ENCODE measurements at regions not wholly inside any gene's neighbourhood (a gene's known extent, or its start where the extent isn't known, plus 50 kb on each side); places are given as distances from the start of the nearest gene placed in this dataset.

GRCh38 chr2:43021791-43022509 lies 204.5 kb downstream of the ZFP36L2 start:
- Histone ChIP-seq H3K4me1 (ENCODE audit: low read depth) (peaks cover 4% of the 10 kb centered on the region), H3K36me3 (ENCODE audit: low read depth) (no peaks in the 10 kb centered on the region), H3K9me3 (no peaks in the 10 kb centered on the region), H3K4me3 (no peak overlapping the region)
- ATAC-seq (peak; percentile 67), DNase-seq (peak in 2 of 3 donors; percentile 52 to 60)
- intact Hi-C loops (cut with DNase I, micrococcal nuclease): loop anchor here in 1 of 2 donors (5.0 kb wide), 1 partner anchor 205 kb away; the partner anchor contains the start of gene ZFP36L2
- TF ChIP-seq CTCF (IDR thresholded peaks at IDR 0.05): no peak

DNA sequence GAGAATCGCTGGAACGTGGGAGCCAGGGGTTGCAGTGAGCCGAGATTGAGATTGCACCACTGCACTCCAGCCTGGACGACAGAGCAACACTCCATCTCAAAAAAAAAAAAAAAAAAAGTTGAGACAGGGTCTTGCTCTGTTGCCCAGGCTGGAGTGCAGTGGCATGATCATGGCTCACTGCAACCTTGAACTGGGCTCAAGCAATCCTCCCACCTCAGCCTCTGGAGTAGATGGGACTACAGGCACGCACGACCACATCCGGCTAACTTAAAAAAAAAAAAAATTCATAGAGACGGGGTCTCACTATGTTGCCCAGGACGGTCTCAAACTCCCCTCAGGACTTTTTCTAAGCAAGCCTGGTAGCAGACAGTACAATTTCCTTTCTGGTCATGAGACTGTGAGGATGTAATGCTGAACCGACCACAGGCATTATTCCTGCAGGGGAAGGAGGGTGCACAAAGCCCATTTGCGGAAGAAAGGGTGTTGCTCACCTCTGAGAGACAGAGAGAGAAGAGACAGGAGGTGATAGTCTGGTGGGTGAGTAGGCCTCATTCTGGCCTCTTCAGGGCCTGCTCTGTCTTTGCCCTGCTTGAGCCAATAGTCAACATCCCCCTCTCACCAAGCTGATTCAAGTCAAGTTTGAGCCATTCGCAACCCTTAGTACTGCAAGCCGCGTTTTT lies 205.3 kb downstream of the ZFP36L2 start:
- no peak for TF ChIP-seq CTCF (IDR thresholded peaks at IDR 0.05)
- ATAC-seq: no peak
- intact Hi-C loops (cut with DNase I, micrococcal nuclease): loop anchor here in 1 of 2 donors (5.0 kb wide), 1 partner anchor 206 kb away; the partner anchor contains the start of gene ZFP36L2
- Histone ChIP-seq H3K4me1 (ENCODE audit: low read depth) (no peaks in the 10 kb centered on the region), H3K9me3 (no peaks in the 10 kb centered on the region), H3K4me3 (no peak overlapping the region), H3K36me3 (ENCODE audit: low read depth) (no peaks in the 10 kb centered on the region)
- peak in 1 of 3 donors; percentile 11 for DNase-seq

- H3K36me3 ChIP-seq (ENCODE audit: low read depth): no peaks in the 10 kb centered on the region
- H3K9me3 ChIP-seq: no peaks in the 10 kb centered on the region
- H3K4me1 ChIP-seq (ENCODE audit: low read depth): no peaks in the 10 kb centered on the region
- intact Hi-C loops (cut with DNase I, micrococcal nuclease): loop anchor here in 1 of 2 donors (5.0 kb wide), 1 partner anchor 207 kb away; the partner anchor contains the start of gene ZFP36L2
- ATAC-seq: no peak
- DNase-seq: no peak
- no peak overlapping the region for H3K4me3 ChIP-seq
- no peak for TF ChIP-seq CTCF (IDR thresholded peaks at IDR 0.05)
These were observed 206.1 kb downstream of the ZFP36L2 start for GRCh38 chr2:43020296-43020695.

DNA sequence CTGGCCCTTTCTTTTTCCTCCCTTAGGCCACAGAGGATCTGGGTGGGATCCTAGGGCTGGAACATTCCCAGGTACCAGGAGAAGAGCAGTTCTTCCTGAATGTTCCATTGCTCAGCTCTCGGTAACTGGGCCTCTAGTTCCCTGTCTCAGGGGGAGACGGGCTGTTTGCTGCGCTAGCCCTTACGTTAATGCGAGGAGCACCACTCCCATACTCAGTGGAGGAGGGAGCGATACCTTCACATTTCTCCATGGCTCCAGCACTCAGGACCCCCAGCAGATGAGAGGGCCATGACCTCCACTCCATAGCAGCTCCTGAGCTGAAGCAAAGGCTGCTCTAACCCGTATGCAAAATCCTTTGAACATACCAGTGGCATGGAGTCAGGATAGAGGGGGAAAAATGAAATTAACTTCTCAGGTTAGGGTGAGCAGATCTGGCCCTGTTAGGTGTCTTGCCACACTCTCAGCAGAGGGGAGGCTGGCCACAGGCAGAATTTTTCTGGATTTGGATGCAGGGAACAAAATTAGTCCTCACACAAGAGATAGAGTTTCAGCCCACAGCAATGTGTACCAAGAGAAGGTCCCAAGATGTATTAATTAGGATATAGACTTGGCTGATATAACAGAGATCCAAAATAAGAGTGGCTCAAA lies 206.7 kb downstream of the ZFP36L2 start:
- peak in 1 of 3 donors; percentile 11 for DNase-seq
- H3K4me1 ChIP-seq (ENCODE audit: low read depth): no peaks in the 10 kb centered on the region
- no peak for ATAC-seq
- H3K4me3 ChIP-seq: no peak overlapping the region
- no peaks in the 10 kb centered on the region for H3K36me3 ChIP-seq (ENCODE audit: low read depth)
- no peak for TF ChIP-seq CTCF (IDR thresholded peaks at IDR 0.05)
- H3K9me3 ChIP-seq: no peaks in the 10 kb centered on the region
- intact Hi-C loops (cut with DNase I, micrococcal nuclease): loop anchor here in 1 of 2 donors (5.0 kb wide), 1 partner anchor 208 kb away; the partner anchor contains the start of gene ZFP36L2

DNA sequence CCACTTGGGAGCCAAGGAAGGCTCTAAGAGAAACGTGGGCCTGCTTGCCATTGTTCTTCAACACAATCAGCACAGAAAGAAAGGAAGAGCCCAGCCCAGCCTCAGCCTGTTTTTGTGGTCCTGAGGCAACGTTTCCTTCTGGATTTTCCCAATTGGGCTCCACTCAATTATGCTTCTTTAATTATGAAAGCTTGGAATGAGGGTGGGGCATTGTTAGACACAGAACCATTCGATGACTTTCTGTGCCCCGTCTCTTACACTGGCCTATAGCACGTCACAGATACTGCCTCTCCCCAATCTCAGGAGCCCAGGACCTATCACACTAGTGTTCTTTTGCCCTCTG lies 207.4 kb downstream of the ZFP36L2 start:
- intact Hi-C loops (cut with DNase I, micrococcal nuclease): no loop called here
- no peak for DNase-seq
- Histone ChIP-seq H3K4me3 (no peak overlapping the region), H3K9me3 (no peaks in the 10 kb centered on the region), H3K4me1 (ENCODE audit: low read depth) (no peaks in the 10 kb centered on the region), H3K36me3 (ENCODE audit: low read depth) (no peaks in the 10 kb centered on the region)
- TF ChIP-seq CTCF (IDR thresholded peaks at IDR 0.05): no peak
- no peak for ATAC-seq
